Trophoblast cell (in vitro differentiated cells and primary cell): ENCODE measurements at regions not wholly inside any gene's neighbourhood (a gene's known extent, or its start where the extent isn't known, plus 50 kb on each side); places are given as distances from the start of the nearest gene placed in this dataset.

ENCODE experiments used
- DNase-seq, 2 donors: peaks; one replicate each; pipeline ENCODE4 v3.0.0-alpha.2; 2016
- H2AFZ ChIP-seq: 2 replicates; pipeline ENCODE4 v1.6.1; 2013; ENCODE audit warnings: low read length, moderate library complexity, mild to moderate bottlenecking; ENCODE audit not compliant: insufficient read depth, poor library complexity
- H2AK5ac ChIP-seq: 2 replicates; pipeline ENCODE4 v1.6.1; 2013; ENCODE audit warnings: mild to moderate bottlenecking, low read length
- H2BK120ac ChIP-seq: 2 replicates; pipeline ENCODE4 v1.6.1; 2013; ENCODE audit warnings: low read length, mild to moderate bottlenecking, moderate library complexity; ENCODE audit not compliant: insufficient read depth, poor library complexity
- H2BK12ac ChIP-seq: 2 replicates; pipeline ENCODE4 v1.6.1; 2013; ENCODE audit warnings: mild to moderate bottlenecking, low read length, moderate library complexity
- H2BK5ac ChIP-seq: 2 replicates; pipeline ENCODE4 v1.6.1; 2013; ENCODE audit warnings: low read length, low read depth, moderate library complexity, mild to moderate bottlenecking; ENCODE audit not compliant: poor library complexity
- H3K14ac ChIP-seq: 2 replicates; pipeline ENCODE4 v1.6.1; 2013; ENCODE audit warnings: mild to moderate bottlenecking, low read length
- H3K18ac ChIP-seq: 2 replicates; pipeline ENCODE4 v1.6.1; 2013; ENCODE audit warnings: mild to moderate bottlenecking, low read length
- H3K23ac ChIP-seq: 2 replicates; pipeline ENCODE4 v1.6.1; 2013; ENCODE audit warnings: low read length
- H3K27ac ChIP-seq: 2 replicates; pipeline ENCODE4 v1.5.1; 2013; ENCODE audit warnings: low read depth, mild to moderate bottlenecking, inconsistent platforms, low read length, moderate library complexity
- H3K27me3 ChIP-seq: 2 replicates; pipeline ENCODE4 v1.6.1; 2013; ENCODE audit warnings: inconsistent platforms, mild to moderate bottlenecking, low read length, moderate library complexity; ENCODE audit not compliant: insufficient read depth
- H3K36me3 ChIP-seq, 2 experiments: 1 replicate in 1 of 2; 2 replicates in 1 of 2; pipeline ENCODE4 v1.6.1; 2013; ENCODE audit warnings: low read length in 2 of 2, mild to moderate bottlenecking in 2 of 2, moderate library complexity in 1 of 2; ENCODE audit not compliant: insufficient read depth in 2 of 2, control insufficient read depth in 1 of 2
- H3K4ac ChIP-seq: 2 replicates; pipeline ENCODE4 v1.6.1; 2013; ENCODE audit warnings: low read depth, mild to moderate bottlenecking, low read length, moderate library complexity
- H3K4me1 ChIP-seq, 2 experiments: 1 replicate in 1 of 2; 2 replicates in 1 of 2; pipeline ENCODE4 v1.6.1; 2013; ENCODE audit warnings: low read length in 2 of 2, mild to moderate bottlenecking in 2 of 2, moderate library complexity in 1 of 2; ENCODE audit not compliant: insufficient read depth in 2 of 2, control insufficient read depth in 1 of 2
- H3K4me2 ChIP-seq: 2 replicates; pipeline ENCODE4 v1.6.1; 2013; ENCODE audit warnings: inconsistent platforms, mild to moderate bottlenecking, low read length, moderate library complexity
- H3K4me3 ChIP-seq: 2 replicates; pipeline ENCODE4 v1.5.1; 2013; ENCODE audit warnings: mild to moderate bottlenecking, low read depth, low read length, inconsistent platforms
- H3K79me1 ChIP-seq: one replicate; pipeline ENCODE4 v1.6.1; 2013; ENCODE audit warnings: low read length
- H3K79me2 ChIP-seq: 2 replicates; pipeline ENCODE4 v1.6.1; 2013; ENCODE audit warnings: low read length, mild to moderate bottlenecking; ENCODE audit not compliant: control insufficient read depth, insufficient read depth, poor library complexity
- H3K9ac ChIP-seq: 2 replicates; pipeline ENCODE4 v1.6.1; 2013; ENCODE audit warnings: mild to moderate bottlenecking, low read length
- H3K9me3 ChIP-seq: 2 replicates; pipeline ENCODE4 v1.6.1; 2013; ENCODE audit warnings: low read depth, mild to moderate bottlenecking, control low read depth, inconsistent platforms, low read length; ENCODE audit not compliant: insufficient read depth
- H4K12ac ChIP-seq: 2 replicates; pipeline ENCODE4 v1.6.1; 2013; ENCODE audit warnings: low read depth, mild to moderate bottlenecking, low read length, moderate library complexity
- H4K8ac ChIP-seq: 2 replicates; pipeline ENCODE4 v1.6.1; 2013; ENCODE audit warnings: low read depth, mild to moderate bottlenecking, low read length, moderate library complexity
- H4K91ac ChIP-seq: one replicate; pipeline ENCODE4 v1.6.1; 2013; ENCODE audit warnings: low read depth, mild to moderate bottlenecking, low read length, moderate library complexity
- WGBS: extraction: QIAGEN DNeasy Blood & Tissue Kit; methylation state at CpG from one replicate; pipeline ENCODE4 v1.1.7; 2013; ENCODE audit warnings: missing lambda C conversion rate; ENCODE audit not compliant: insufficient read length, insufficient coverage; ENCODE audit errors: extremely low coverage; 5-methylcytosine and 5-hydroxymethylcytosine counted together

DNA sequence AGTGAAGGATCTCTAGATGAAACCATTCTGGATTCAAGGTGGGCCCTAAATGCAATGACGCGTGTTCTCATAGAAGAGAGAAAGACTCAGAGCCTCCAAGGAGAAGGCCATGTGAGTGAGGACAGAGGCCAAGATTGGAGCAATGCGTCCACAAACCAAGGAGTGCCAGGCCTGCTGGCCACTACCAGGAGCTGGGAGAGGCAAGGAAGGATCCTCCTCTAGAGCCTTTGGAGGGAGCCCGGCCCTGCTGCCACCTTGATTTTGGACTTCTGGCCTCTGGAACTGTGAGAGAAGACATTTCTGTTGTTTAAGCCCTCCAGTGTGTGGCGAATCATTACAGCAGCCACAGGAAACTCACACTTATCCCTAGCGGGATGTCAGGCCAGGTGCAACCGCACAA, 52.7 kb upstream of the SHANK2 start:
- Histone ChIP-seq H3K36me3 (no peaks in the 10 kb centered on the region), H3K9me3 (no peaks in the 10 kb centered on the region), H2AFZ (no peak overlapping the region), H3K27me3 (no peaks in the 10 kb centered on the region), H3K23ac (no peak overlapping the region), H3K4me3 (no peak overlapping the region), H3K4ac (no peak overlapping the region), H3K79me1 (peaks cover 3% of the 10 kb centered on the region), H4K91ac (no peak overlapping the region), H2BK120ac (no peak overlapping the region), H2BK5ac (no peak overlapping the region), H2BK12ac (no peak overlapping the region), H4K8ac (no peak overlapping the region), H3K27ac (no peak overlapping the region), H3K9ac (no peak overlapping the region), H2AK5ac (no peak overlapping the region), H4K12ac (no peak overlapping the region), H3K14ac (no peak overlapping the region), H3K4me2 (no peak overlapping the region), H3K79me2 (no peaks in the 10 kb centered on the region), H3K4me1 (peaks cover 10 to 12% of the 10 kb centered on the region in 2 experiments), H3K18ac (no peak overlapping the region)
- no peak for DNase-seq
- WGBS: no CpG with 5 or more reads among the region's 7 CpGs

DNA sequence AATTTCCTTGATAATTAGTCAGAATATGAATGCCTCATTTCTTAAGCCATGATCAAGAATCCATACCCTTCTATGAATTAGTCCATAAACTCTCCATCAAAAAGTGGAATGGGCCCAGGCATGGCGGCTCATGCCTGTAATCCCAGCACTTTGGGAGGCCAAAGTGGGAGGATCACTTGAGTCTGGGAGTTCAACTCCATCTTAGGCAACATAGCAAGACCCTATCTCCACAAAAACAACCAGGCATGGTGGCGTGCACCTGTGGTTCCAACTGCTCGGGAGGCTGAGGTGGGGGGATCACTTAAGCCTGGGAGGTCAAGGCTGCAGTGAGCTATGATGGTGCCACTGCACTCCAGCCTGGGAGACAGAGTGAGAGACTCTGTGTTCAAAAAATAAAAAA, 52.1 kb upstream of the SHANK2 start:
- Histone ChIP-seq H3K9ac (no peak overlapping the region), H3K4me2 (no peak overlapping the region), H4K8ac (no peak overlapping the region), H3K79me1 (peaks cover 7% of the 10 kb centered on the region), H4K12ac (no peak overlapping the region), H3K4me3 (no peak overlapping the region), H3K27ac (no peak overlapping the region), H3K4ac (no peak overlapping the region), H2BK5ac (no peak overlapping the region), H3K18ac (no peak overlapping the region), H2AFZ (no peak overlapping the region), H2BK120ac (no peak overlapping the region), H3K36me3 (no peaks in the 10 kb centered on the region), H2BK12ac (no peak overlapping the region), H3K27me3 (no peaks in the 10 kb centered on the region), H3K14ac (no peak overlapping the region), H4K91ac (no peak overlapping the region), H3K9me3 (no peaks in the 10 kb centered on the region), H3K4me1 (peaks cover 15 to 17% of the 10 kb centered on the region in 2 experiments), H2AK5ac (no peak overlapping the region), H3K23ac (no peak overlapping the region), H3K79me2 (no peaks in the 10 kb centered on the region)
- no CpG with 5 or more reads among the region's 3 CpGs for WGBS
- no peak for DNase-seq

DNA sequence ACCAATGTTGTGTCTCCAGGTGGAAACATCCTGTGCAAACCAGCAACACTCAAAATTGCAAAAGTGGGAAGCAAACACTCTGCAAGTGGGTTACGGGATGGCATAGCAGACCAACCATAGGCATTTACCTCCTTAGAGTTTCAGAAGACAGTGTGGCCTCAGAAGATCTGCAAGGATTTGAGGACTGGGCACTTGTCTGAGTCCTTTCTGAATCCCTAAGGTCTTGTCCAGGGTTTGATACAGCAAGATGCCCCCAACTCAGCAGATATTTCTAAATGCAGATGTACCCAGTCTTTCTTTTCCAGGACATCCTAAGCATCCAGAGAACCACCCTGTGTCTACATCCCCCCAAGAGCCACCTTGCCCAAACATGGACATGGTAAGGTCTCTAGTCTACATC, 51.7 kb upstream of the SHANK2 start:
- no peaks in the 10 kb centered on the region for H3K79me2 ChIP-seq
- WGBS: no CpG with 5 or more reads among the region's 1 CpG

DNA sequence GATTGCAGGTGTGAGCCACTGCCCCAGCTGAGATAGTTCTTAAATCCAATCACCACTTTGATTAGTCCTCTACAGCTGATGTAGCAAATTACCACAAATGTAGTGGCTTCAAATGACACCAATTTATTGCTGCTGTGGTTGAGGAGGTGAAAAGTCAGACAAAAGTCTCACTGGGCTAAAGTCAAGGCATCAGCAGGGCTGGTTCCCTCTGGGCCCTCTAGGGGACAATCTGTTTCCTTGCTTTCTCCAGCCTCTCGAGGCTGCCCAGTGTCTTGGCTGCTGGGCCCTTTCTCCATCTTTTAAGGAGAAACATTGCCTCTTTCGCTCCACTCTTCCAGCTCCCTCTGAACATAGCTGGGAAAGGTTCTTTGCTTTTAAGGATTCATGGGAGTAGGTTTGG, 50.5 kb upstream of the SHANK2 start:
- H2BK5ac ChIP-seq: no peak overlapping the region
- no peak overlapping the region for H3K27ac ChIP-seq
- peak in 1 of 2 donors; percentile 27 for DNase-seq
- H3K9me3 ChIP-seq: no peaks in the 10 kb centered on the region
- no peak overlapping the region for H3K4me3 ChIP-seq
- H2BK12ac ChIP-seq: no peak overlapping the region
- no peak overlapping the region for H4K8ac ChIP-seq
- peaks cover 12% of the 10 kb centered on the region for H3K79me1 ChIP-seq
- no CpG with 5 or more reads among the region's 2 CpGs for WGBS
- H2BK120ac ChIP-seq: no peak overlapping the region
- no peak overlapping the region for H4K12ac ChIP-seq
- H3K27me3 ChIP-seq: no peaks in the 10 kb centered on the region
- H3K79me2 ChIP-seq: no peaks in the 10 kb centered on the region
- H2AK5ac ChIP-seq: no peak overlapping the region
- H3K14ac ChIP-seq: no peak overlapping the region
- H2AFZ ChIP-seq: no peak overlapping the region
- H3K9ac ChIP-seq: no peak overlapping the region
- peaks cover 24 to 26% of the 10 kb centered on the region in 2 experiments for H3K4me1 ChIP-seq
- no peak overlapping the region for H3K4ac ChIP-seq
- no peak overlapping the region for H4K91ac ChIP-seq
- H3K36me3 ChIP-seq: no peaks in the 10 kb centered on the region
- H3K18ac ChIP-seq: no peak overlapping the region
- no peak overlapping the region for H3K4me2 ChIP-seq
- no peak overlapping the region for H3K23ac ChIP-seq

More for the DNA sequence above, 51.7 kb upstream of the SHANK2 start:
- no peak overlapping the region for H3K27ac ChIP-seq
- no peak overlapping the region for H4K8ac ChIP-seq
- peaks cover 8% of the 10 kb centered on the region for H3K79me1 ChIP-seq
- no peaks in the 10 kb centered on the region for H3K27me3 ChIP-seq
- no peak overlapping the region for H3K4ac ChIP-seq
- H3K23ac ChIP-seq: no peak overlapping the region
- no peak overlapping the region for H4K12ac ChIP-seq
- no peak overlapping the region for H2AK5ac ChIP-seq
- H3K18ac ChIP-seq: no peak overlapping the region
- peaks cover 17 to 19% of the 10 kb centered on the region in 2 experiments for H3K4me1 ChIP-seq
- no peak overlapping the region for H3K9ac ChIP-seq
- H2BK12ac ChIP-seq: no peak overlapping the region
- no peak overlapping the region for H2AFZ ChIP-seq
- no peak overlapping the region for H3K4me3 ChIP-seq
- no peak overlapping the region for H3K14ac ChIP-seq
- H3K9me3 ChIP-seq: no peaks in the 10 kb centered on the region
- no peak overlapping the region for H3K4me2 ChIP-seq
- DNase-seq: no peak
- H2BK5ac ChIP-seq: no peak overlapping the region
- H2BK120ac ChIP-seq: no peak overlapping the region
- H3K36me3 ChIP-seq: no peaks in the 10 kb centered on the region
- H4K91ac ChIP-seq: no peak overlapping the region
